ENCODE measurements at regions not wholly inside any gene's neighbourhood (a gene's known extent, or its start where the extent isn't known, plus 50 kb on each side); places are given as distances from the start of the nearest gene placed in this dataset.

DNA sequence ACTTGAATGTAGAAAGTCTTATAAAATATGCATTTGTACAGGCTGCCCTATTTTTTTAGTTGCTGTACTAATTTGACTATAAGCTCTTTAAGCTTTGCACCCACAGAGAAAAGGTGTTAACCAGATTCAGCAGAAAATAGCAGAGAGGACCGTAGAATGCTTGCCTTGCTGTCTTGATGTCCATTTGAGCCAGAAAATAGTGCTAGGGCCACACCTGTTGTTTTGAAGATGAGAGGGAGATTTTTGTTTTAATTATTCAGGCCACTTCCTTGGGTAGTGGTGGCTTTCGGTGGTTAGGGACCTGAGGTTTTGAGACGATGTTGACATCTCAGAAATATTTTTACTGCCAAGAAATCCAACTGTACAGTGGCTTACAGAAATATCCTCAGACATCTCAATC lies 196.0 kb downstream of the SPATA31D1 start:
- Mint-ChIP-seq H3K4me1 (no peaks in the 10 kb centered on the region), H3K27ac (no peak overlapping the region), H3K36me3 (no peaks in the 10 kb centered on the region), H3K9me3 (no peaks in the 10 kb centered on the region), H3K4me3 (no peak overlapping the region), H3K27me3 (ENCODE audit: insufficient read depth, low read depth) (peaks cover 3% of the 10 kb centered on the region)
- no peak overlapping the region for H3K4me2 ChIP-seq
- no peak for TF ChIP-seq EZH2 (IDR thresholded peaks at IDR 0.05)
- TF ChIP-seq, protein P1, sequence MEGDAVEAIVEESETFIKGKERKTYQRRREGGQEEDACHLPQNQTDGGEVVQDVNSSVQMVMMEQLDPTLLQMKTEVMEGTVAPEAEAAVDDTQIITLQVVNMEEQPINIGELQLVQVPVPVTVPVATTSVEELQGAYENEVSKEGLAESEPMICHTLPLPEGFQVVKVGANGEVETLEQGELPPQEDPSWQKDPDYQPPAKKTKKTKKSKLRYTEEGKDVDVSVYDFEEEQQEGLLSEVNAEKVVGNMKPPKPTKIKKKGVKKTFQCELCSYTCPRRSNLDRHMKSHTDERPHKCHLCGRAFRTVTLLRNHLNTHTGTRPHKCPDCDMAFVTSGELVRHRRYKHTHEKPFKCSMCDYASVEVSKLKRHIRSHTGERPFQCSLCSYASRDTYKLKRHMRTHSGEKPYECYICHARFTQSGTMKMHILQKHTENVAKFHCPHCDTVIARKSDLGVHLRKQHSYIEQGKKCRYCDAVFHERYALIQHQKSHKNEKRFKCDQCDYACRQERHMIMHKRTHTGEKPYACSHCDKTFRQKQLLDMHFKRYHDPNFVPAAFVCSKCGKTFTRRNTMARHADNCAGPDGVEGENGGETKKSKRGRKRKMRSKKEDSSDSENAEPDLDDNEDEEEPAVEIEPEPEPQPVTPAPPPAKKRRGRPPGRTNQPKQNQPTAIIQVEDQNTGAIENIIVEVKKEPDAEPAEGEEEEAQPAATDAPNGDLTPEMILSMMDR (IDR thresholded peaks at IDR 0.05) = no peak
- TF ChIP-seq EZH2phosphoT487 (IDR thresholded peaks at IDR 0.05) = no peak
- peaks cover 6% of the 10 kb centered on the region for H3K4me1 ChIP-seq
- H2AFZ ChIP-seq (replicated peaks) = peak overlapping the region; percentile 39
- H3K9me3 ChIP-seq (ENCODE audit: low read depth) = no peaks in the 10 kb centered on the region
- H3K36me3 ChIP-seq = no peaks in the 10 kb centered on the region
- H3K9ac ChIP-seq = no peak overlapping the region
- no peaks in the 10 kb centered on the region for H3F3A ChIP-seq (ENCODE audit: low read depth)
- no peak overlapping the region for H3K4me3 ChIP-seq
- no peaks in the 10 kb centered on the region for H4K20me1 ChIP-seq (ENCODE audit: low read depth)
- no peak overlapping the region for H3K27ac ChIP-seq
- no peak for DNase-seq (ENCODE audit: low spot score)
- no peaks in the 10 kb centered on the region for H3K79me2 ChIP-seq (ENCODE audit: low read depth)
- no peaks in the 10 kb centered on the region for H3K27me3 ChIP-seq

DNA sequence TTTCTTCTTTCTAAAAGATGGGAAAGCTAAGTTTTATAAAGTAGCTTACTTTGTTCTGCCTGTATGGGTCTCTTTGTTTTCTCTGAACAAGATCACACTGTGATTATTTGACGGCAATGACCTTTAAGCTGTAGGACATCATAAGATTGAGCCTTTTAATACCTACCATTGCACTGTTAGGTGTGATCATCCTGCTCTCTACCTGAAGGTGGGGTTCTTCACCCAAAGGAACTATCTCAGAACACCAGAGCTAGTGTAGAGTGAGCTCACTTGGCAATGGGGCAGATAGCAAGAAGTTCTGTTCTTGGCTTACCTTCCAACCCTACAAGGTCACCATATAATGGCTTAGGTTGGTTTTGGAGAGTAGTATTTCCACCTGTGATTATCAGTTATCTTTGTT lies 200.2 kb downstream of the SPATA31D1 start:
- Mint-ChIP-seq H3K4me1 (no peaks in the 10 kb centered on the region), H3K27me3 (ENCODE audit: insufficient read depth, low read depth) (peaks cover 3% of the 10 kb centered on the region), H3K4me3 (no peak overlapping the region), H3K27ac (no peak overlapping the region), H3K9me3 (peaks cover 2% of the 10 kb centered on the region), H3K36me3 (no peaks in the 10 kb centered on the region)
- Histone ChIP-seq H3K4me3 (no peak overlapping the region), H3F3A (ENCODE audit: low read depth) (no peaks in the 10 kb centered on the region), H3K27me3 (no peaks in the 10 kb centered on the region), H3K79me2 (ENCODE audit: low read depth) (no peaks in the 10 kb centered on the region), H3K4me2 (no peak overlapping the region), H3K36me3 (no peaks in the 10 kb centered on the region), H3K9me3 (ENCODE audit: low read depth) (no peaks in the 10 kb centered on the region), H3K9ac (no peak overlapping the region), H2AFZ (replicated peaks) (no peak overlapping the region), H3K4me1 (no peaks in the 10 kb centered on the region), H4K20me1 (ENCODE audit: low read depth) (no peaks in the 10 kb centered on the region), H3K27ac (no peak overlapping the region)
- DNase-seq (ENCODE audit: low spot score) = no peak
- TF ChIP-seq EZH2 (IDR thresholded peaks at IDR 0.05) = no peak

GRCh38 chr9:82191082-82191770 lies 202.7 kb downstream of the SPATA31D1 start:
- H3K4me2 ChIP-seq = no peak overlapping the region
- H4K20me1 ChIP-seq (ENCODE audit: low read depth) = no peaks in the 10 kb centered on the region
- H3K27ac Mint-ChIP-seq = no peak overlapping the region
- no peak overlapping the region for H2AFZ ChIP-seq (replicated peaks)
- H3K4me1 Mint-ChIP-seq = no peaks in the 10 kb centered on the region
- H3K27ac ChIP-seq = no peak overlapping the region
- no peaks in the 10 kb centered on the region for H3K27me3 ChIP-seq
- peaks cover 3% of the 10 kb centered on the region for H3K27me3 Mint-ChIP-seq (ENCODE audit: insufficient read depth, low read depth)
- TF ChIP-seq, protein P1 (IDR thresholded peaks at IDR 0.05) = no peak
- TF ChIP-seq EZH2 (IDR thresholded peaks at IDR 0.05) (no peak), EZH2phosphoT487 (IDR thresholded peaks at IDR 0.05) (no peak)
- DNase-seq (ENCODE audit: low spot score) = no peak
- H3K36me3 Mint-ChIP-seq = no peaks in the 10 kb centered on the region
- H3K4me3 ChIP-seq = no peak overlapping the region
- no peaks in the 10 kb centered on the region for H3K79me2 ChIP-seq (ENCODE audit: low read depth)
- H3F3A ChIP-seq (ENCODE audit: low read depth) = no peaks in the 10 kb centered on the region
- H3K4me1 ChIP-seq = no peaks in the 10 kb centered on the region
- H3K36me3 ChIP-seq = no peaks in the 10 kb centered on the region
- no peak overlapping the region for H3K9ac ChIP-seq
- peaks cover 6% of the 10 kb centered on the region for H3K9me3 Mint-ChIP-seq
- H3K4me3 Mint-ChIP-seq = no peak overlapping the region
- H3K9me3 ChIP-seq (ENCODE audit: low read depth) = no peaks in the 10 kb centered on the region

GRCh38 chr9:82192211-82192610 lies 203.6 kb downstream of the SPATA31D1 start:
- Histone ChIP-seq H3K79me2 (ENCODE audit: low read depth) (no peaks in the 10 kb centered on the region), H3F3A (ENCODE audit: low read depth) (no peaks in the 10 kb centered on the region), H2AFZ (replicated peaks) (no peak overlapping the region), H3K27me3 (no peaks in the 10 kb centered on the region), H3K4me3 (no peak overlapping the region), H3K9ac (no peak overlapping the region), H3K36me3 (no peaks in the 10 kb centered on the region), H3K4me1 (no peaks in the 10 kb centered on the region), H3K27ac (no peak overlapping the region), H3K9me3 (ENCODE audit: low read depth) (no peaks in the 10 kb centered on the region), H3K4me2 (no peak overlapping the region), H4K20me1 (ENCODE audit: low read depth) (no peaks in the 10 kb centered on the region)
- H3K36me3 Mint-ChIP-seq = no peaks in the 10 kb centered on the region
- no peak overlapping the region for H3K4me3 Mint-ChIP-seq
- no peaks in the 10 kb centered on the region for H3K4me1 Mint-ChIP-seq
- no peak overlapping the region for H3K27ac Mint-ChIP-seq
- peaks cover 6% of the 10 kb centered on the region for H3K9me3 Mint-ChIP-seq
- DNase-seq (ENCODE audit: low spot score) = no peak
- TF ChIP-seq EZH2 (IDR thresholded peaks at IDR 0.05) (no peak), EZH2phosphoT487 (IDR thresholded peaks at IDR 0.05) (no peak)
- TF ChIP-seq, protein P1 (IDR thresholded peaks at IDR 0.05) = no peak
- peaks cover 3% of the 10 kb centered on the region for H3K27me3 Mint-ChIP-seq (ENCODE audit: insufficient read depth, low read depth)
